HepG2 (cell line): ENCODE measurements at regions not wholly inside any gene's neighbourhood (a gene's known extent, or its start where the extent isn't known, plus 50 kb on each side); places are given as distances from the start of the nearest gene placed in this dataset.

Source experiments
- POLR2AphosphoS5 ChIP-seq: IDR thresholded peaks from 2 replicates; pipeline ENCODE4 v1.6.1; 2012; ENCODE audit warnings: low read depth, low read length
- RAD21 ChIP-seq: fragments of 450-650 bp; formaldehyde crosslinking; IDR thresholded peaks from 2 replicates; pipeline ENCODE4 v1.5.0; 2020; ENCODE audit warnings: mild to moderate bottlenecking
- RARA ChIP-seq: IDR thresholded peaks from 2 replicates; pipeline ENCODE4 v1.6.1; 2016; ENCODE audit warnings: missing genetic modification reagents, missing compliant biosample characterization
- RFX5 ChIP-seq: IDR thresholded peaks from 2 replicates; pipeline ENCODE4 v1.6.1; 2011; ENCODE audit warnings: low read depth, low read length, improper control_type of control experiment
- ZC3H4 ChIP-seq: sonication (generic); formaldehyde crosslinking; IDR thresholded peaks from 2 replicates; pipeline ENCODE4 v1.4.0; 2020; ENCODE audit warnings: missing genetic modification reagents, borderline replicate concordance
- ZNF878 ChIP-seq: sonication (generic); formaldehyde crosslinking; IDR thresholded peaks from 2 replicates; pipeline ENCODE4 v1.8.1; 2023; ENCODE audit warnings: mild to moderate bottlenecking, missing genetic modification reagents, moderate library complexity
- TF ChIP-seq, protein P1 (sequence below): sonication (generic); formaldehyde crosslinking; IDR thresholded peaks from 2 replicates; pipeline ENCODE4 v1.5.0; 2020; ENCODE audit warnings: mild to moderate bottlenecking, missing genetic modification reagents, moderate library complexity
- TF ChIP-seq, protein P2 (sequence below): sonication (generic); formaldehyde crosslinking; IDR thresholded peaks from 2 replicates; pipeline ENCODE4 v1.4.0; 2020; ENCODE audit warnings: missing genetic modification reagents
- TF ChIP-seq, protein P3 (sequence below): sonication (generic); formaldehyde crosslinking; IDR thresholded peaks from 2 replicates; pipeline ENCODE4 v1.9.0; 2021; ENCODE audit warnings: missing genetic modification reagents, borderline replicate concordance
- TF ChIP-seq, protein P4 (sequence below), 2 experiments: fragments of 450-650 bp in 1 of 2; sonication (generic) in 1 of 2; formaldehyde crosslinking in 1 of 2; IDR thresholded peaks; 2 replicates each; pipeline versions ENCODE4 v1.6.1 to v1.8.0; 2016 to 2022; ENCODE audit warnings: antibody characterized with exemption in 1 of 2, mild to moderate bottlenecking in 1 of 2, missing genetic modification reagents in 1 of 2
- TF ChIP-seq, protein P5 (sequence below): sonication (generic); formaldehyde crosslinking; IDR thresholded peaks from 2 replicates; pipeline ENCODE4 v1.4.0; 2020; ENCODE audit warnings: mild to moderate bottlenecking, missing genetic modification reagents
- TF ChIP-seq, protein P6 (sequence below): fragments of 450-650 bp; IDR thresholded peaks from 2 replicates; pipeline ENCODE4 v1.6.1; 2017; ENCODE audit warnings: mild to moderate bottlenecking

DNA sequence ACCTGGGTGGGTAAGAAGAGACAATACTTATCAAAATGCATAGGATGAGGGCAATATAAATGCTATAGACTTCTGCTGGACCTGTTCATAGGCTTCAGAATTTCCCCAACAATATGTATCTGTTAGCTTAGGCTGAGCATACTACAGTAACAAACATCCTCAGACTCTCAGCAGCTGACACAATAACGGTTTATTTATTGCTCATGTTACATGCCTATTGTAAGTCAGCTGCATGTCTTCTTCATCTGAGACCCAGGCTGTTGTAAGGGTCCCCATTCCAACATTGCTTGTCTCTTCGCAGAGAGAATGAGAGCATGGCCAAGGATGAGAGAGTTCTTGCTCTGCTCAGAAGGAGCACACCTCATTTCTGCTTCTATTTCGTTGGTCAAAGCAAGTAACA lies 150.7 kb downstream of the TMEM200C start:
- TF ChIP-seq, protein P1, sequence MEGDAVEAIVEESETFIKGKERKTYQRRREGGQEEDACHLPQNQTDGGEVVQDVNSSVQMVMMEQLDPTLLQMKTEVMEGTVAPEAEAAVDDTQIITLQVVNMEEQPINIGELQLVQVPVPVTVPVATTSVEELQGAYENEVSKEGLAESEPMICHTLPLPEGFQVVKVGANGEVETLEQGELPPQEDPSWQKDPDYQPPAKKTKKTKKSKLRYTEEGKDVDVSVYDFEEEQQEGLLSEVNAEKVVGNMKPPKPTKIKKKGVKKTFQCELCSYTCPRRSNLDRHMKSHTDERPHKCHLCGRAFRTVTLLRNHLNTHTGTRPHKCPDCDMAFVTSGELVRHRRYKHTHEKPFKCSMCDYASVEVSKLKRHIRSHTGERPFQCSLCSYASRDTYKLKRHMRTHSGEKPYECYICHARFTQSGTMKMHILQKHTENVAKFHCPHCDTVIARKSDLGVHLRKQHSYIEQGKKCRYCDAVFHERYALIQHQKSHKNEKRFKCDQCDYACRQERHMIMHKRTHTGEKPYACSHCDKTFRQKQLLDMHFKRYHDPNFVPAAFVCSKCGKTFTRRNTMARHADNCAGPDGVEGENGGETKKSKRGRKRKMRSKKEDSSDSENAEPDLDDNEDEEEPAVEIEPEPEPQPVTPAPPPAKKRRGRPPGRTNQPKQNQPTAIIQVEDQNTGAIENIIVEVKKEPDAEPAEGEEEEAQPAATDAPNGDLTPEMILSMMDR: no peak
- TF ChIP-seq, protein P2, sequence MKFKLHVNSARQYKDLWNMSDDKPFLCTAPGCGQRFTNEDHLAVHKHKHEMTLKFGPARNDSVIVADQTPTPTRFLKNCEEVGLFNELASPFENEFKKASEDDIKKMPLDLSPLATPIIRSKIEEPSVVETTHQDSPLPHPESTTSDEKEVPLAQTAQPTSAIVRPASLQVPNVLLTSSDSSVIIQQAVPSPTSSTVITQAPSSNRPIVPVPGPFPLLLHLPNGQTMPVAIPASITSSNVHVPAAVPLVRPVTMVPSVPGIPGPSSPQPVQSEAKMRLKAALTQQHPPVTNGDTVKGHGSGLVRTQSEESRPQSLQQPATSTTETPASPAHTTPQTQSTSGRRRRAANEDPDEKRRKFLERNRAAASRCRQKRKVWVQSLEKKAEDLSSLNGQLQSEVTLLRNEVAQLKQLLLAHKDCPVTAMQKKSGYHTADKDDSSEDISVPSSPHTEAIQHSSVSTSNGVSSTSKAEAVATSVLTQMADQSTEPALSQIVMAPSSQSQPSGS (CRISPR knock-in tag): no peak
- TF ChIP-seq RAD21 (no peak), POLR2AphosphoS5 (no peak), RFX5 (no peak), RARA (CRISPR knock-in tag) (no peak), ZC3H4 (CRISPR knock-in tag) (no peak), ZNF878 (CRISPR knock-in tag) (no peak)
- TF ChIP-seq, protein P3, sequence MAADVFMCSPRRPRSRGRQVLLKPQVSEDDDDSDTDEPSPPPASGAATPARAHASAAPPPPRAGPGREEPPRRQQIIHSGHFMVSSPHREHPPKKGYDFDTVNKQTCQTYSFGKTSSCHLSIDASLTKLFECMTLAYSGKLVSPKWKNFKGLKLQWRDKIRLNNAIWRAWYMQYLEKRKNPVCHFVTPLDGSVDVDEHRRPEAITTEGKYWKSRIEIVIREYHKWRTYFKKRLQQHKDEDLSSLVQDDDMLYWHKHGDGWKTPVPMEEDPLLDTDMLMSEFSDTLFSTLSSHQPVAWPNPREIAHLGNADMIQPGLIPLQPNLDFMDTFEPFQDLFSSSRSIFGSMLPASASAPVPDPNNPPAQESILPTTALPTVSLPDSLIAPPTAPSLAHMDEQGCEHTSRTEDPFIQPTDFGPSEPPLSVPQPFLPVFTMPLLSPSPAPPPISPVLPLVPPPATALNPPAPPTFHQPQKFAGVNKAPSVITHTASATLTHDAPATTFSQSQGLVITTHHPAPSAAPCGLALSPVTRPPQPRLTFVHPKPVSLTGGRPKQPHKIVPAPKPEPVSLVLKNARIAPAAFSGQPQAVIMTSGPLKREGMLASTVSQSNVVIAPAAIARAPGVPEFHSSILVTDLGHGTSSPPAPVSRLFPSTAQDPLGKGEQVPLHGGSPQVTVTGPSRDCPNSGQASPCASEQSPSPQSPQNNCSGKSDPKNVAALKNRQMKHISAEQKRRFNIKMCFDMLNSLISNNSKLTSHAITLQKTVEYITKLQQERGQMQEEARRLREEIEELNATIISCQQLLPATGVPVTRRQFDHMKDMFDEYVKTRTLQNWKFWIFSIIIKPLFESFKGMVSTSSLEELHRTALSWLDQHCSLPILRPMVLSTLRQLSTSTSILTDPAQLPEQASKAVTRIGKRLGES (CRISPR knock-in tag): no peak
- TF ChIP-seq, protein P4, sequence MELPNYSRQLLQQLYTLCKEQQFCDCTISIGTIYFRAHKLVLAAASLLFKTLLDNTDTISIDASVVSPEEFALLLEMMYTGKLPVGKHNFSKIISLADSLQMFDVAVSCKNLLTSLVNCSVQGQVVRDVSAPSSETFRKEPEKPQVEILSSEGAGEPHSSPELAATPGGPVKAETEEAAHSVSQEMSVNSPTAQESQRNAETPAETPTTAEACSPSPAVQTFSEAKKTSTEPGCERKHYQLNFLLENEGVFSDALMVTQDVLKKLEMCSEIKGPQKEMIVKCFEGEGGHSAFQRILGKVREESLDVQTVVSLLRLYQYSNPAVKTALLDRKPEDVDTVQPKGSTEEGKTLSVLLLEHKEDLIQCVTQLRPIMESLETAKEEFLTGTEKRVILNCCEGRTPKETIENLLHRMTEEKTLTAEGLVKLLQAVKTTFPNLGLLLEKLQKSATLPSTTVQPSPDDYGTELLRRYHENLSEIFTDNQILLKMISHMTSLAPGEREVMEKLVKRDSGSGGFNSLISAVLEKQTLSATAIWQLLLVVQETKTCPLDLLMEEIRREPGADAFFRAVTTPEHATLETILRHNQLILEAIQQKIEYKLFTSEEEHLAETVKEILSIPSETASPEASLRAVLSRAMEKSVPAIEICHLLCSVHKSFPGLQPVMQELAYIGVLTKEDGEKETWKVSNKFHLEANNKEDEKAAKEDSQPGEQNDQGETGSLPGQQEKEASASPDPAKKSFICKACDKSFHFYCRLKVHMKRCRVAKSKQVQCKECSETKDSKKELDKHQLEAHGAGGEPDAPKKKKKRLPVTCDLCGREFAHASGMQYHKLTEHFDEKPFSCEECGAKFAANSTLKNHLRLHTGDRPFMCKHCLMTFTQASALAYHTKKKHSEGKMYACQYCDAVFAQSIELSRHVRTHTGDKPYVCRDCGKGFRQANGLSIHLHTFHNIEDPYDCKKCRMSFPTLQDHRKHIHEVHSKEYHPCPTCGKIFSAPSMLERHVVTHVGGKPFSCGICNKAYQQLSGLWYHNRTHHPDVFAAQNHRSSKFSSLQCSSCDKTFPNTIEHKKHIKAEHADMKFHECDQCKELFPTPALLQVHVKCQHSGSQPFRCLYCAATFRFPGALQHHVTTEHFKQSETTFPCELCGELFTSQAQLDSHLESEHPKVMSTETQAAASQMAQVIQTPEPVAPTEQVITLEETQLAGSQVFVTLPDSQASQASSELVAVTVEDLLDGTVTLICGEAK (IDR thresholded peaks at IDR 0.05): no peak
- TF ChIP-seq, protein P4 (CRISPR knock-in tag; IDR thresholded peaks at IDR 0.05): no peak
- TF ChIP-seq, protein P5, sequence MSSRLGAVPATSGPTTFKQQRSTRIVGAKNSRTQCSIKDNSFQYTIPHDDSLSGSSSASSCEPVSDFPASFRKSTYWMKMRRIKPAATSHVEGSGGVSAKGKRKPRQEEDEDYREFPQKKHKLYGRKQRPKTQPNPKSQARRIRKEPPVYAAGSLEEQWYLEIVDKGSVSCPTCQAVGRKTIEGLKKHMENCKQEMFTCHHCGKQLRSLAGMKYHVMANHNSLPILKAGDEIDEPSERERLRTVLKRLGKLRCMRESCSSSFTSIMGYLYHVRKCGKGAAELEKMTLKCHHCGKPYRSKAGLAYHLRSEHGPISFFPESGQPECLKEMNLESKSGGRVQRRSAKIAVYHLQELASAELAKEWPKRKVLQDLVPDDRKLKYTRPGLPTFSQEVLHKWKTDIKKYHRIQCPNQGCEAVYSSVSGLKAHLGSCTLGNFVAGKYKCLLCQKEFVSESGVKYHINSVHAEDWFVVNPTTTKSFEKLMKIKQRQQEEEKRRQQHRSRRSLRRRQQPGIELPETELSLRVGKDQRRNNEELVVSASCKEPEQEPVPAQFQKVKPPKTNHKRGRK (CRISPR knock-in tag): no peak
- TF ChIP-seq, protein P6, sequence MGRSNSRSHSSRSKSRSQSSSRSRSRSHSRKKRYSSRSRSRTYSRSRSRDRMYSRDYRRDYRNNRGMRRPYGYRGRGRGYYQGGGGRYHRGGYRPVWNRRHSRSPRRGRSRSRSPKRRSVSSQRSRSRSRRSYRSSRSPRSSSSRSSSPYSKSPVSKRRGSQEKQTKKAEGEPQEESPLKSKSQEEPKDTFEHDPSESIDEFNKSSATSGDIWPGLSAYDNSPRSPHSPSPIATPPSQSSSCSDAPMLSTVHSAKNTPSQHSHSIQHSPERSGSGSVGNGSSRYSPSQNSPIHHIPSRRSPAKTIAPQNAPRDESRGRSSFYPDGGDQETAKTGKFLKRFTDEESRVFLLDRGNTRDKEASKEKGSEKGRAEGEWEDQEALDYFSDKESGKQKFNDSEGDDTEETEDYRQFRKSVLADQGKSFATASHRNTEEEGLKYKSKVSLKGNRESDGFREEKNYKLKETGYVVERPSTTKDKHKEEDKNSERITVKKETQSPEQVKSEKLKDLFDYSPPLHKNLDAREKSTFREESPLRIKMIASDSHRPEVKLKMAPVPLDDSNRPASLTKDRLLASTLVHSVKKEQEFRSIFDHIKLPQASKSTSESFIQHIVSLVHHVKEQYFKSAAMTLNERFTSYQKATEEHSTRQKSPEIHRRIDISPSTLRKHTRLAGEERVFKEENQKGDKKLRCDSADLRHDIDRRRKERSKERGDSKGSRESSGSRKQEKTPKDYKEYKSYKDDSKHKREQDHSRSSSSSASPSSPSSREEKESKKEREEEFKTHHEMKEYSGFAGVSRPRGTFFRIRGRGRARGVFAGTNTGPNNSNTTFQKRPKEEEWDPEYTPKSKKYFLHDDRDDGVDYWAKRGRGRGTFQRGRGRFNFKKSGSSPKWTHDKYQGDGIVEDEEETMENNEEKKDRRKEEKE: no peak
